ENCODE measurements at regions not wholly inside any gene's neighbourhood (a gene's known extent, or its start where the extent isn't known, plus 50 kb on each side); places are given as distances from the start of the nearest gene placed in this dataset.

- TF ChIP-seq, protein P1, sequence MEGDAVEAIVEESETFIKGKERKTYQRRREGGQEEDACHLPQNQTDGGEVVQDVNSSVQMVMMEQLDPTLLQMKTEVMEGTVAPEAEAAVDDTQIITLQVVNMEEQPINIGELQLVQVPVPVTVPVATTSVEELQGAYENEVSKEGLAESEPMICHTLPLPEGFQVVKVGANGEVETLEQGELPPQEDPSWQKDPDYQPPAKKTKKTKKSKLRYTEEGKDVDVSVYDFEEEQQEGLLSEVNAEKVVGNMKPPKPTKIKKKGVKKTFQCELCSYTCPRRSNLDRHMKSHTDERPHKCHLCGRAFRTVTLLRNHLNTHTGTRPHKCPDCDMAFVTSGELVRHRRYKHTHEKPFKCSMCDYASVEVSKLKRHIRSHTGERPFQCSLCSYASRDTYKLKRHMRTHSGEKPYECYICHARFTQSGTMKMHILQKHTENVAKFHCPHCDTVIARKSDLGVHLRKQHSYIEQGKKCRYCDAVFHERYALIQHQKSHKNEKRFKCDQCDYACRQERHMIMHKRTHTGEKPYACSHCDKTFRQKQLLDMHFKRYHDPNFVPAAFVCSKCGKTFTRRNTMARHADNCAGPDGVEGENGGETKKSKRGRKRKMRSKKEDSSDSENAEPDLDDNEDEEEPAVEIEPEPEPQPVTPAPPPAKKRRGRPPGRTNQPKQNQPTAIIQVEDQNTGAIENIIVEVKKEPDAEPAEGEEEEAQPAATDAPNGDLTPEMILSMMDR (IDR thresholded peaks at IDR 0.05; ENCODE audit: low read depth, low read length, missing control alignments), result no peak
- in situ Hi-C loops (cut with HindIII; ENCODE audit: low sequenced_read_pairs), result loop anchor here (5.0 kb wide), 1 partner anchor 43 kb away; no protein-coding TSS in a partner anchor
- no peak for DNase-seq (ENCODE audit: low read depth)
- no peak overlapping the region for H3K4me3 ChIP-seq (ENCODE audit: low read depth, low read length)
These were observed 104.1 kb upstream of the SPRY4 start for GRCh38 chr5:142428773-142429473.

- no peak for DNase-seq (ENCODE audit: low read depth)
- in situ Hi-C loops (cut with HindIII; ENCODE audit: low sequenced_read_pairs), result loop anchor here (5.0 kb wide), 1 partner anchor 44 kb away; no protein-coding TSS in a partner anchor
- TF ChIP-seq, protein P1 (IDR thresholded peaks at IDR 0.05; ENCODE audit: low read depth, low read length, missing control alignments), result no peak
- no peak overlapping the region for H3K4me3 ChIP-seq (ENCODE audit: low read depth, low read length)
These were observed 103.4 kb upstream of the SPRY4 start for GRCh38 chr5:142428036-142428772.

- in situ Hi-C loops (cut with HindIII; ENCODE audit: low sequenced_read_pairs), result loop anchor here (5.0 kb wide), 1 partner anchor 45 kb away; no protein-coding TSS in a partner anchor
- no peak overlapping the region for H3K4me3 ChIP-seq (ENCODE audit: low read depth, low read length)
- no peak for DNase-seq (ENCODE audit: low read depth)
- TF ChIP-seq, protein P1 (IDR thresholded peaks at IDR 0.05; ENCODE audit: low read depth, low read length, missing control alignments), result no peak
These were observed 102.7 kb upstream of the SPRY4 start for GRCh38 chr5:142427529-142427928.

- in situ Hi-C loops (cut with HindIII; ENCODE audit: low sequenced_read_pairs), result loop anchor here (5.0 kb wide), 1 partner anchor 45 kb away; no protein-coding TSS in a partner anchor
- TF ChIP-seq, protein P1 (IDR thresholded peaks at IDR 0.05; ENCODE audit: low read depth, low read length, missing control alignments), result no peak
- DNase-seq (ENCODE audit: low read depth), result no peak
- no peak overlapping the region for H3K4me3 ChIP-seq (ENCODE audit: low read depth, low read length)
These were observed 102.2 kb upstream of the SPRY4 start for GRCh38 chr5:142427015-142427364.

GRCh38 chr5:142426129-142427014, 101.6 kb upstream of the SPRY4 start:
- peak; percentile 84 for DNase-seq (ENCODE audit: low read depth)

More at GRCh38 chr5:142426129-142427014, 101.6 kb upstream of the SPRY4 start:
- TF ChIP-seq, protein P1 (IDR thresholded peaks at IDR 0.05; ENCODE audit: low read depth, low read length, missing control alignments), result no peak
- in situ Hi-C loops (cut with HindIII; ENCODE audit: low sequenced_read_pairs), result loop anchor here (5.0 kb wide), 1 partner anchor 46 kb away; no protein-coding TSS in a partner anchor
- H3K4me3 ChIP-seq (ENCODE audit: low read depth, low read length), result no peak overlapping the region
